HG02678 (cell line): ENCODE measurements at regions not wholly inside any gene's neighbourhood (a gene's known extent, or its start where the extent isn't known, plus 50 kb on each side); places are given as distances from the start of the nearest gene placed in this dataset.

Experiments used
- ATAC-seq: cut with Tn5 transposase; IDR thresholded peaks from one replicate; pipeline ENCODE4 v1.9.1; 2021; ENCODE audit warnings: mild to moderate bottlenecking, moderate library complexity; ENCODE audit not compliant: unreplicated experiment

DNA sequence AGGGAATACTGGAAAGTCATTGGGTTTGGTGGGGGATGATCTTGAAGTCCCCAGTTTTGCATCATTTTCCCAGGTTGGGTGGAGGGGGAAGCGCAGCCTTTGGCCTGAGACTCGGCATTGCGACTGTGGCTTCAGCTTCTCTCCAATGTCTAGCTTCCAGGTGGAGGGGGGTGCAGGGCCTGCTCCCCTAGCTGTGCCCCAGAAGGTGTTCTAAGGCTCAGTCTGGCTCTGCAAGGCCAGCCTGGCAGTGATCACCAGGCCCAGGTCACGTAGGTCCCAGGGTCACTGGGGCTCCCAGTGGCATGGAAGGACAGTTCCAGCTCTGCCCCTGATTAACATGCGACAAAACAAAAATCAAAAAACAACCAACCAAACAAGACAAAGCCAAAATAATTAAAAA, 56.9 kb upstream of the HAAO start:
- ATAC-seq: no peak

- ATAC-seq: no peak
Measured at GRCh38 chr2:42848726-42849290, 56.4 kb upstream of the HAAO start.

DNA sequence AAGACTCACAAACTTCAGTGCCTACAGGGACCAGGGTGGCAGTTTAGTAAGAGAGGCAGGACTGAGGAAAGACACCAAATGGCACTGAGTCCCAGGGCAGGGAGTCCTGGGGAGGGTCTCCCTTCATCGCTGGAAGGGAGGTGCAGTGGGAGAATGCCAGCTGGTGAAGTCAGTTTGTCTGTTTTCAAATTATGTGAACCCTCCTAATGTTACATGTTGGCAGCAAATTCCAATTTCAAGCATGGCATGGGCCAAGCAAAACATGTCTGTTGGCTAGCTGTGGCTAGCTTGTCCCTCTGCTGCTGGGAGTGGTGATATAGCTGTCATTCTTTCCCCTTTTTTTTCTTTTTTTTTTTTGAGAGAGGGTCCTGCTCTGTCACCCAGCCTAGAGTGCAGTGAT, 55.9 kb upstream of the HAAO start:
- ATAC-seq: no peak

DNA sequence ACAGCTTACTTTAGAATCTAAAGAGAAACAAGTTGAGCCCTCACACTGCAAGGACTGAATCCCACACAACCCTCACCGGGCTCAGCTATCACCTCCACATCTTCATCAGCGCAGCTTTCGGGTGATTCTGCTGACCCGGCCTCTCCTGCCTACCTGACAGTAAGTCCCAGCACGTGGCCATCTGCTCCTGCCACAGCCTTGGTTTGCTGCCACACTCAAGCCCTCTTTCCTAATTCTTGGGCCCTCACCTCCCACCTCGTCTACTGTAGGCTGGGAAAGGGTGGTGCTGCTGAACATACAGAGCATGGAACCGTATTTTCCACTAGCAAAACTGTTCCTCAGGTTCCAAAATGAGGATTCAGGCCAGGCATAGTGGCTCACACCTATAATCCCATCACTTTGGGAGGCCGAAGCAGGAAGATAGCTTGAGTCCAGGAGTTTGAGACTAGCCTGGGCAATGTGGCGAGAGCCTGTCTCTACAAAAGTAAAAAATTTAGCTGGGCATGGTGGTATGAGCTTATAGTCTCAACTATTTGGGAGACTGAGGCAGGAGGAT, 55.3 kb upstream of the HAAO start:
- no peak for ATAC-seq

GRCh38 chr2:42846932-42847595, 54.7 kb upstream of the HAAO start:
- ATAC-seq: no peak

DNA sequence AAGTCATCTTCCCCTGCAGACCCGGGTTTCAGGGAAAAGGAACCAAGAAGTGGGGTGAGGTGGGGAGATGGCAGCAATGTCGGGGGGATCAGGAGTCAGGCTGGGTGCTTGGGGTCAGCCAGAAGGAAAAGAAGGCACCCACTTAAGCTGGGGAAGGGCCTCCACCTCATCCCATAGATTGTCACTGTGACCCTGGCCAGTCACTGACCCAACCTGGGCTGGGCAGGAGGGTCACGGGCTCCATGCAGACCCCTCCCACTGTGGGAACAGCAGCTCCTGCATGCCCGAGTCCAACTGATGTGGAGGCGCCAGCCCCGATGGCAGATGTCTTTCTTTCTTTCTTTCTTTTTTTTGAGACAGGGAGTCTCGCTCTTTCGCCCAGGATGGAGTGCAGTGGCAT, 53.6 kb upstream of the HAAO start:
- no peak for ATAC-seq

GRCh38 chr2:42844901-42845821, 52.8 kb upstream of the HAAO start:
- ATAC-seq: no peak

GRCh38 chr2:42844366-42844765, 52.0 kb upstream of the HAAO start:
- ATAC-seq: no peak

DNA sequence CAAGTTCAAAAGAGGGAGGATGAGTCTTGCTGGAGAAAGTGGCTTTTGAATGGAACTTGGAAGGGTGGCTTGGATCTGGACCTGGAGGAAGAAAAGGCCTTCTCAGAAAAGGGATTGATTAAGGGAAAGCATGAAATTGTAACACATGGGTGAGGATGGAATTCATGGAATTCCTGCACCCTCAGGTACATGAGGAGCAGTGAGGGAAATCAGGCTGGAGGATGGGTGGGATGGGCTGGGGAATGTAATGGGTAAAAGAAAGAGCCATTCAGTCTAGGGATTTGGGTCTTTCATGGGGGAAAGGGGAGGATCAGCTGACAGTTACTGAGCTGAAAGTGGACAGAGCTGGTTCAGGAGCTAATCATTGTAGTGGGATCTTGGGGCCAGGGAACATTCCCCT, 51.2 kb upstream of the HAAO start:
- no peak for ATAC-seq

DNA sequence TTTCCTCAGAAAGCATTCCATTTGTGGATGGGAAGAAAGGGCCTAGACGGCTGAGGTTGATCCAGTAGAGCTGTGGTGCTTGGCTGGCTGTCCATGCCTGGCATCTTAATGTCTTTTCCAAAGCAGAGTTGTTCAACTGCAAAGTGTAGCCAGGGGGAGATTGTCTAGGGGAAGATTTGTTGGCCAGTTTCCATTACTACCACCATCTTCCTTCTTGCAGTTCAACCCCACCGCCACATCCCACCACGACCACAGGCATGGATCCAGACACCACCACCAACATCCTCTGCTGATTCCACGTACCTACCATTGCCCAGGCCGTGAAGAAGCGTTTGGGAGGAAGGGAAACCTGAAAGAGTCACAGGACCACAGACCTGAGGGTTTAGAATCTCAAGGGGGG, 50.7 kb upstream of the HAAO start:
- no peak for ATAC-seq

GRCh38 chr2:42842466-42842865, 50.1 kb upstream of the HAAO start:
- ATAC-seq: no peak
